ENCODE measurements at regions not wholly inside any gene's neighbourhood (a gene's known extent, or its start where the extent isn't known, plus 50 kb on each side); places are given as distances from the start of the nearest gene placed in this dataset.

- WGBS, 2 donors: 42 to 77% methylated on average over 1 of the region's 1 CpG
- Histone ChIP-seq H3K27me3 (ENCODE audit: control insufficient read depth in 3 of 3, insufficient read depth in 3 of 3, low read length in 2 of 3) (no peaks in the 10 kb centered on the region), H3K4me3 (no peak overlapping the region), H3K9ac (ENCODE audit: insufficient read depth in 1 of 2, low read length in 2 of 2) (no peak overlapping the region), H3K27ac (ENCODE audit: low read depth in 1 of 2, low read length in 1 of 2) (no peak overlapping the region), H3K9me3 (ENCODE audit: control insufficient read depth in 4 of 4, insufficient read depth in 3 of 4, low read length in 3 of 4) (peaks cover 0 to under 1% (median 0%) of the 10 kb centered on the region in 4 donors), H3K4me1 (ENCODE audit: control insufficient read depth in 5 of 5, insufficient read depth in 5 of 5, low read length in 5 of 5) (no peaks in the 10 kb centered on the region), H3K36me3 (ENCODE audit: control insufficient read depth in 4 of 4, insufficient read depth in 4 of 4, low read length in 4 of 4) (no peaks in the 10 kb centered on the region)
- ATAC-seq (ENCODE audit: insufficient read depth, low FRiP score) (no peak), DNase-seq (no peak)
- TF ChIP-seq, protein P1, sequence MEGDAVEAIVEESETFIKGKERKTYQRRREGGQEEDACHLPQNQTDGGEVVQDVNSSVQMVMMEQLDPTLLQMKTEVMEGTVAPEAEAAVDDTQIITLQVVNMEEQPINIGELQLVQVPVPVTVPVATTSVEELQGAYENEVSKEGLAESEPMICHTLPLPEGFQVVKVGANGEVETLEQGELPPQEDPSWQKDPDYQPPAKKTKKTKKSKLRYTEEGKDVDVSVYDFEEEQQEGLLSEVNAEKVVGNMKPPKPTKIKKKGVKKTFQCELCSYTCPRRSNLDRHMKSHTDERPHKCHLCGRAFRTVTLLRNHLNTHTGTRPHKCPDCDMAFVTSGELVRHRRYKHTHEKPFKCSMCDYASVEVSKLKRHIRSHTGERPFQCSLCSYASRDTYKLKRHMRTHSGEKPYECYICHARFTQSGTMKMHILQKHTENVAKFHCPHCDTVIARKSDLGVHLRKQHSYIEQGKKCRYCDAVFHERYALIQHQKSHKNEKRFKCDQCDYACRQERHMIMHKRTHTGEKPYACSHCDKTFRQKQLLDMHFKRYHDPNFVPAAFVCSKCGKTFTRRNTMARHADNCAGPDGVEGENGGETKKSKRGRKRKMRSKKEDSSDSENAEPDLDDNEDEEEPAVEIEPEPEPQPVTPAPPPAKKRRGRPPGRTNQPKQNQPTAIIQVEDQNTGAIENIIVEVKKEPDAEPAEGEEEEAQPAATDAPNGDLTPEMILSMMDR (IDR thresholded peaks at IDR 0.05; ENCODE audit: control extremely low read depth, extremely low read depth): no peak
Measured at GRCh38 chr4:178633263-178633662, 1191.0 kb upstream of the AGA start.

DNA sequence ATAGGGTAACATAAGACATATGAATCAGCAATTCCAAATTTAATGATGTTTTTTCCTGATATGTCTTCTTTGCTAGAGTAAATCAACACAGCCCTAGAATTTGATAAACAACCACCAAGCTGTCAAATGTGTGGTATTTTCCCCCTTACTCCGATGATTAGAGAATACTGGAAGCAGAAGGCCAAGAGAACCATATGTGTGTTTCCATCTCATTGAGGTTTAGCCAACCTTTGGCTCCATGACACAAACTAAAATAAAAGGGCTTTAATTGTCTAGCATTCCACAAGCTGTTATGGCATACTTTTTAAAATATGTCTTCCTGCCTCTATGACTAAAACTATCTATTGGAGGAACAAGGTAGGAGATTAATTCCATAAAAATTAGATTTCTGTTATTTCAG is 1222.4 kb upstream of the AGA start:
- Histone ChIP-seq H3K4me1 (ENCODE audit: control insufficient read depth in 5 of 5, insufficient read depth in 5 of 5, low read length in 5 of 5) (no peaks in the 10 kb centered on the region), H3K9ac (ENCODE audit: insufficient read depth in 1 of 2, low read length in 2 of 2) (no peak overlapping the region), H3K27ac (ENCODE audit: low read depth in 1 of 2, low read length in 1 of 2) (no peak overlapping the region), H3K27me3 (ENCODE audit: control insufficient read depth in 3 of 3, insufficient read depth in 3 of 3, low read length in 2 of 3) (no peaks in the 10 kb centered on the region), H3K36me3 (ENCODE audit: control insufficient read depth in 4 of 4, insufficient read depth in 4 of 4, low read length in 4 of 4) (no peaks in the 10 kb centered on the region), H3K4me3 (no peak overlapping the region), H3K9me3 (ENCODE audit: control insufficient read depth in 4 of 4, insufficient read depth in 3 of 4, low read length in 3 of 4) (no peaks in the 10 kb centered on the region)
- TF ChIP-seq, protein P1 (IDR thresholded peaks at IDR 0.05; ENCODE audit: control extremely low read depth, extremely low read depth): no peak
- 85 to 88% methylated on average over 1 of the region's 1 CpG for WGBS, 2 donors
- DNase-seq (no peak), ATAC-seq (ENCODE audit: insufficient read depth, low FRiP score) (no peak)

DNA sequence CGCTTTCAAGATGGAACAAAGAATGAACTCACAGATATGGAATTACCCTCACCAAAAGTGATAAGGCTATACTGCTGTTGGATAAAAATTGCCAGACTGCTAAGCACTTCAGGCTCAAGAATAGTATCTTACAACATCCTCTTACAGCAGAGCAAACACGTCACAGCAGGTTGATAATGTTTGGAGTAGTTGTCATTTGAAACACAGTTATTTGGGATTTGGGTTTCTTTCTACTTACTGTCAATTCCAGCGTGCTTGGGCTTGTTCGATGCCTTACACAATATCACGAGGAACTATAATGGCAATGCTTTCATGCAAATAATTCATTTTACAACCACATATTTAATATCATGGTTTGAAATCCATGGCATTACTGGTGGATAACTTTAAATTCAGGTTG is 1223.7 kb upstream of the AGA start:
- ATAC-seq (ENCODE audit: insufficient read depth, low FRiP score): no peak
- H3K9me3 ChIP-seq (ENCODE audit: control insufficient read depth in 4 of 4, insufficient read depth in 3 of 4, low read length in 3 of 4): no peaks in the 10 kb centered on the region

DNA sequence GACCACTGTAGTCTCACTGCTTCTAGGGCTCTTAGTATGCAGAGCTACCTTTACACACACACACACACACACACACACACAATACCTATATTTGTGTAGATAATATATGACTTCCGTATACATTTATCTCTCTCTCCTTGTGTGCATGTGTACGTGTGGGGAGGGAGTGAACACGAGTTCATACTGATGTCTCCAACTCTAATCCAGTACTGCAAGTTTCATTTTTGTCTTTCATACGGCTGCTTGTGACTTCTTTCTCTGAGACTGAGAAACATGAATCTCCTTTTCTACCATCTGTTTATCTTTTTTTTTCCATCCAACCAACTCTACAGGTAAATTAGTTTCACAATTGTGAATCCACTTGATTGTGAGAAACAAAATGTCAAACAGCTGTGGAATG is 1229.5 kb upstream of the AGA start:
- H3K9me3 ChIP-seq (ENCODE audit: control insufficient read depth in 4 of 4, insufficient read depth in 3 of 4, low read length in 3 of 4): no peaks in the 10 kb centered on the region
- H3K27me3 ChIP-seq (ENCODE audit: control insufficient read depth in 3 of 3, insufficient read depth in 3 of 3, low read length in 2 of 3): no peaks in the 10 kb centered on the region
- no peak overlapping the region for H3K27ac ChIP-seq (ENCODE audit: low read depth in 1 of 2, low read length in 1 of 2)
- no peak overlapping the region for H3K9ac ChIP-seq (ENCODE audit: insufficient read depth in 1 of 2, low read length in 2 of 2)
- no peaks in the 10 kb centered on the region for H3K36me3 ChIP-seq (ENCODE audit: control insufficient read depth in 4 of 4, insufficient read depth in 4 of 4, low read length in 4 of 4)
- no peak for ATAC-seq (ENCODE audit: insufficient read depth, low FRiP score)
- H3K4me1 ChIP-seq (ENCODE audit: control insufficient read depth in 5 of 5, insufficient read depth in 5 of 5, low read length in 5 of 5): no peaks in the 10 kb centered on the region
- H3K4me3 ChIP-seq: no peak overlapping the region
- WGBS, 2 donors: 84 to 89% methylated on average over 4 of the region's 4 CpGs
- TF ChIP-seq, protein P1 (IDR thresholded peaks at IDR 0.05; ENCODE audit: control extremely low read depth, extremely low read depth): no peak
- no peak for DNase-seq

More for the DNA sequence above, 1223.7 kb upstream of the AGA start:
- TF ChIP-seq, protein P1 (IDR thresholded peaks at IDR 0.05; ENCODE audit: control extremely low read depth, extremely low read depth): no peak
- no peaks in the 10 kb centered on the region for H3K27me3 ChIP-seq (ENCODE audit: control insufficient read depth in 3 of 3, insufficient read depth in 3 of 3, low read length in 2 of 3)
- no peak for DNase-seq
- no peak overlapping the region for H3K27ac ChIP-seq (ENCODE audit: low read depth in 1 of 2, low read length in 1 of 2)
- H3K36me3 ChIP-seq (ENCODE audit: control insufficient read depth in 4 of 4, insufficient read depth in 4 of 4, low read length in 4 of 4): no peaks in the 10 kb centered on the region
- H3K4me3 ChIP-seq: no peak overlapping the region
- no peak overlapping the region for H3K9ac ChIP-seq (ENCODE audit: insufficient read depth in 1 of 2, low read length in 2 of 2)
- H3K4me1 ChIP-seq (ENCODE audit: control insufficient read depth in 5 of 5, insufficient read depth in 5 of 5, low read length in 5 of 5): no peaks in the 10 kb centered on the region
- 73 to 91% methylated on average over 5 of the region's 5 CpGs for WGBS, 2 donors
